Suppressor macrophage treated with lipopolysaccharide for 4 hours (primary cell): ENCODE measurements at regions not wholly inside any gene's neighbourhood (a gene's known extent, or its start where the extent isn't known, plus 50 kb on each side); places are given as distances from the start of the nearest gene placed in this dataset.
"Not testable (repeated sequence)": the region's sequence is repeated elsewhere in the genome, so short reads cannot be mapped to it uniquely, and the experiment has no call there.

Experiments
- DNase-seq: peaks from one replicate; pipeline ENCODE4 v3.0.0-alpha.2; 2020

DNA sequence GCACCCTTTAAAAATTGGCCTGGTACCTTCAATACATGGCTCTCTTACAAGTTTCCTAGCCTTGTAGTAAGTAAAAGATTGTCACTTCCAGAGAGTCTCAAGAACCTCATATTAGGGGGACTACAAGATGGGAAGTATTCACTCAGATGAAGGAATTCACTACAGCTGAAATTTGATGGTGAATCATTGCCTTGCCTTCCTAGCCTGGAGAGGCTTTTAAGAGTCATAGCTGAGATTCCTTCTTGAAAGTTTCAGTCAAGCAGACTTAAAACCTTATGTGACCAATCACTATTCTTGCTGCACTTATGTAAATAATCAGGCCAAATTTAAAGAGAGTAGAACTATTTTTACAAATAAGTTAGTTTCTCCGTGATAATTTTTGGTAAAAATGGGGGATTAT lies 451.6 kb downstream of the TRHDE start:
- DNase-seq: no peak

DNA sequence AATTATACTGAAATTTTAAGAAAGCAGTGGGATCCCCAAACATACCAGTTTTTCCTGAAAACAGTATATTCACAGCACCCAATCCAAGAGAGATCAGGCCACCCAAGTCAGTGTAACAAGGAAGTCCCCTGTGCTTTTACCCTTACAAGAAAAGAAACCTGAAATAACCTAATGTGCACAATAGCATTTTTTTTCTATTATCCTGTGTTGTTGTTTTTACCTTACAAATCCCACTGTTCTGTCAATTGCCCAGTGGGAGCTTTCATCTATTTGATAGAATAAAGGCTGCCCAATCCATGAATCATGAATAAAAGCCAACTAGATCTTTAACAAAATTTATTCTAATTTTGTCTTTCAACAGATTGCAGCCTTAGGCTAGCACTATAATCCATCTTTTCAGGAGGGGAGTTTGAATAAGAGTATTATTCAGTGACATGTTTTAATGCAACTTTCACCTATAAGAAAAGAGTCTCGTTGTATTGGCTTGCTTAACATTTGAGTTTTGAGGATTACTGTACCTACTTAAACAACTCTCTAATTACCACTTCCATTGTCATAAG lies 457.4 kb downstream of the TRHDE start:
- DNase-seq: no peak

GRCh38 chr12:72734581-72734980 lies 462.4 kb downstream of the TRHDE start:
- no peak for DNase-seq

DNA sequence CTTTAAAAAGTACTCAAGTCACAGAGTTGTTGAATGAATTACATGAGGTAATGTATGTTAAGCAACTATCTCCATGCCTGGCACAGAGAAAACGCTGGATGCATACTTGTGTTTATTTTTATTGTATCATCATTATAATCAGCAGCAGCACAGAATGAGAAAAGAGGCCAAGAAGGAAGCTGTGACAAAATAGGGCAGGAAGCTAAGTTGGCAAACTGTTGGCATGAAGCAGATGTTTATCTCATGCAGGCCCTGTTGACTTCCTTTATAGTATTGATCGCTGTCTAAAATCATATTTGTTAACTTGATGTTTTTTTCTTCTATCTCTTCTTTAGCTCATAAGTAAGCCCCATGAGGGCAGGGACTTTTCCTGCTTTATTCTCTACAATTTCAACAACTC lies 466.6 kb downstream of the TRHDE start:
- peak; percentile 13 for DNase-seq

DNA sequence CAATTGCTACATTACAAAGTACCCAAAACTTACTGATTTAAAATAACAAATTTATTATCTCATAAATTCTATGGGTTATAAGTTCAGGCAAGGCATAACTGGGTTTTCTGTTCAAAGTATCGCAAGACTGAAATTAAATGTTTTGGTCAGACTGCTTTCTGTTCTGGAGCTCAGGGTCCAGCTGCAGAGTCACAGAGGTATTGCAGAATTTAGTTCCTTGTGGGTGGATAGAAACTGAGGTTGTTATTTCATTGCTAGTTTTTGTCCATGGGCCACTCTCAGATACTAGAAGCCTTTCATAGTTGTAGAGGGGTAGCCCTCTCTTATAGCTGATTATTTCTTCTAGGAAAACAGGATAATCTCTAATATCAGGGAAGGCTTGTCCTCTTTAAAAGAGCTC lies 467.9 kb downstream of the TRHDE start:
- peak; percentile 39 for DNase-seq

DNA sequence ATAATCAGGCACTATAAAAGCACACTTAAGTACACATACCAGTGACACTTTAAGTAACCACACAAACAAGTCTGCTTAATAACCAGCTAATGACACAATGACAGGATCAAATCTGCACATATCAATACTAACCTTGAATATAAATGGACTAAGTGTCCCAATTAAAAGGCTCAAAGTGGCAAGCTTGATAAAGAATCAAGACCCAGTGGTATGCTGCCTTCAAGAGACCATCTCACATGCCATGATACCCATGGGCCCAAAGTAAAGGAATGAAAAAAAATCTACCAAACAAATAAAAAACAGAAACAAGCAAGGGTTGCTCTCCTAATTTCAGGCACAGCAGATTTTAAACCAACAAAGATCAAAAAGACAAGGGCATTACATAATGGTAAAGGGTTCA lies 470.4 kb downstream of the TRHDE start:
- no peak for DNase-seq

DNA sequence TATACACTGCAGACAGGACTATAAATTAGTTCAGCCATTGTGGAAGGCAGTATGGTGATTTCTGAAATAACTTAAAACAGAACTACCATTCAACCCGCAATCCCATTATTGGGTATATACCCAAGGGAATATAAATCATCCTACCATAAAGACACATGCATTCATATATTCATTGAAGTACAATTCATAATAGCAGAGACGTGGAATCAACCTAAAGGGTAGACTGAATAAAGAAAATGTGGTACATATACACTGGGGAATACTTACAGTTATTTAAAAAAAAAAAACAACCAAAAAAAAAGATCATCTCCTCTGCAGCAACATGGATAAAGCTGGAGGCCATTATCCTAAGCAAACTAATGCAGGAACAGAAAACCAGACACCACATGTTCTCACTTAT lies 473.9 kb downstream of the TRHDE start:
- no peak for DNase-seq

DNA sequence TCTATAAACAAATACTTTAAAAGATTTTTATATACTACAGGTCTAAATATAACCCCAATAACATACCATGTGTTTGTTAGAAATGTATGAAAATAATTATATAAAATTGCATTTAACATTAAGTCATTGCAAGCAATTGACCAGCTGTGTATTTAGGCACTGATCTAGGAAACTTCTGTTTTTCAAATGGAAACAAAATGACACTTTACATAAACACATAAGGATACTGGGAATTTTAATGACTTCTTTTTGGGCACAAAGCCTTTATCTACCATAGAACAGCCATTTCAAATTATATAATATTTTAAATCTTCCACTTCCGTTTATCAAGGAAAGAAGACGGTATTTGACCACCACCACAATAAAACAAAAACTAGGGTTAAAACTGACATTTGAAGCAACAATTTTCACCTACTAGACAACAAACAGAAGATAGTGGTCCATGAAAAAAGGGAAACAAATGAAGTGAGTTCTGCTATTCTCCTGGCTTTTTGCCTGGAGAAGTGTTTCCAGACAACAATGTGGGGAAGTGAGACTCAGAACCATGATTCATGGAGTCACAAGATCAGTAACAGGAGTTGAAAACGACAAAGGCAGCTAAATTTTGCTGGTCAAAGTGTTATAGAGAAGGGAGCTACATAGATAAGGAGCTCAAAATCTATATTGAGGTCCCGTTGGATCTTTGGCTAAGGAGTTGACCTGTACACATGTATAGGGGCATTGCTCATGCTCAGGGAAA lies 475.1 kb downstream of the TRHDE start:
- peak; percentile 89 for DNase-seq

DNA sequence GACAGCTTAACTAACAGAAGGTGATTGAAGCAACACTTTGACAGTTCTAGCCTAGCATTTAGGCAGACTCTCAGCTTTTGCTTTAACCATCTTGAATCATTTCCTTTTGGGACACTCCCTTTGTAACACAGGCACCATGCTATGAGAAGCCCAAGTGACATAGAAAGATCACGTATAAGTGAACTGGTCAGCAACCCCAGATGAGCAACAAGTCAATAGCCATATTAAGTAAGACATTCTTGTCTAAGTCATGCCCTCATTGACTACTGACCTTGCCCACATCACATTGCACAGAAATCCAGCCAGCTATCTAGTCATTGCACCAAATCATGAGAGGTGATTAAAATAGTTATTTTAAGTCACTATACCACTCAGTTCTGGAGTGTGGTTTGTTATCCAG lies 476.8 kb downstream of the TRHDE start:
- peak; percentile 80 for DNase-seq

DNA sequence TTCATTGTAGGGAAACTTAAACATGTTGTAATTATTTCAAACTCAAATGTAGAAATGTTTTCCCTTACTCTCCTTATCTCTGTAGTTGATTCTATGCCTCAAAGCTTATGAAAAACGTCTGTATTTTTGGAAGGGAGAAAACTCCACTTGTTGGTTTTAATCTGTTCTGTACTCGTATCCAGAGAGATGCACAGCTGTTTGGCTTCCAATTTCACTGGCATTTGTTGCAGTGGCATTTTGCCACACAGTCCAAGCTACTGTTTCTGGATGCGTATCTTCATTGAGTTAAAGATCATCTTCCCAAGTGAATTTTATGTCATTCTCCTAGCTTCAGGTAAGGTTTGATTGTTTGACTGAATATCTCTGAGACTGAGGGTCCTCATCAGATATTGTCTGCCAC lies 481.4 kb downstream of the TRHDE start:
- no peak for DNase-seq

DNA sequence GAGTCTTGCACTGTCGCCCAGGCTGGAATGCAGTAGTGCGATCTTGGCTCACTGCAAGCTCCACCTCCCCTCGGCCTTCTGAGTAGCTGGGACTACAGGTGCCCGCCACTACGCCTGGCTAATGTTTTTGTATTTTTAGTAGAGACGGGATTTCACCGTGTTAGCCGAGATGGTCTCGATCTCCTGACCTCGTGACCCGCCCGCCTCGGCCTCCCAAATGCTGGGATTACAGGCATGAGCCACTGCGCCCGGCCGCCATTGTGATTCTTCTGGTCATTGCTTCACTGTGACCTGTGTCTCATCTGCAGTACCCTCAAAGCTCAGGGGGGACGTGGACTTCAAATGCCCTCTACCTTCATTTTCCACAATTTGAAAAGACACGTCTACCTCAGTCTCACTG lies 481.9 kb downstream of the TRHDE start:
- not testable (repeated sequence) for DNase-seq

DNA sequence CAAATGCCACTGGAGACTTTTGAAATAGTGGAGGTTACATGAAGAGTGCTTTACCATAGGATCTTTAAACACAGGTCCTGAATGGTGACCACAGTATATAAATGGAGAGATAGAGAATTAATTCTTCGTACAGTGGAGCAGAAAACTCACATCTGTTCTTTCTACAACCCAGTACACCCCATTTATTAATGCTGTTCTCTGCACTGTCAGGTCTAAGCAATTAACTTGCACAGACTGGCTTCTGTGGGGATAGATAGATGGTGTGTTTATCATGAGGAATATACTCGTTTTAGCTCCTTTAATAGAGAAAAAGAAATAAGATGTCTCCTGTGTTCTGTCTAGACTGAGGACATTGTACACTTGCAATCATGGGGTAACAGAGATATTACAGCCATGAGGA lies 494.3 kb downstream of the TRHDE start:
- DNase-seq: no peak

DNA sequence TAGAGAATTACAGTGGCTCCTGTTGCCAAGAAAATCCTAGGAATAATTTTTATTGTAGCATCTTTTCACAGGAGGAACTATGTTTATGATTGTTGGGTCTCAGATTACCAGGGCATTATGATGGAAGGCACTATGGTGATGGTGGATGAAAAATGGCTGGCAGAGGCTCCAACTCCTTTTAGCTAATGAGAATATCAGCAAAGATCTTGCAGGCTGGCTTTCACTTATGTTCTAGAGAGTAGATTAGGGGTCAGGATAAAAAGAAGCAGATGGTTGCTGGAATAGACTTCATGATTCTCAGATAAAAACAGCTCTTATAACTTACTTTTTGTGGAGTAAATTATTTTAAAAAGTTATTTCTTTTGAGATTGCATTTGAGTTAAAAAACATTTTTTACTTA lies 501.9 kb downstream of the TRHDE start:
- no peak for DNase-seq

DNA sequence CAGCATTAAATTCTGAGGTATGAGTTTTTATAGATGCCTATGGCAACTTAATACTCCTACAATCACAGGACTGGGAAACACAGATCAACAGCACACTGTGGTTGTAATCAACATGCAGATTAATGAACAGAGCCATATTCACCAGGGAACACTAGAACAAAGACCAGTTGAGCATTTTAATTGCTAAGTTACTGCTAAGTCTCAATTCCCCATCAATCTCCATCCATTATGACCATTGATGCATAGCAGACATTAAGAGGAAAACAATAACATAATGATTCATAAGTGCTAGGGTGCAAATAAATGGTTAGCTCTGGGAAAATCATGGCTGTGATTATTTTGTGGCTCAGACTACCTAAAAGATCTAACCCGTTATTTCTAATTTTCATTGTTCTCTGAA lies 505.6 kb downstream of the TRHDE start:
- no peak for DNase-seq

- DNase-seq: no peak
Observed at GRCh38 chr12:72790273-72790672, 518.1 kb downstream of the TRHDE start.

- DNase-seq: no peak
Observed at GRCh38 chr12:72792889-72793288, 520.7 kb downstream of the TRHDE start.

DNA sequence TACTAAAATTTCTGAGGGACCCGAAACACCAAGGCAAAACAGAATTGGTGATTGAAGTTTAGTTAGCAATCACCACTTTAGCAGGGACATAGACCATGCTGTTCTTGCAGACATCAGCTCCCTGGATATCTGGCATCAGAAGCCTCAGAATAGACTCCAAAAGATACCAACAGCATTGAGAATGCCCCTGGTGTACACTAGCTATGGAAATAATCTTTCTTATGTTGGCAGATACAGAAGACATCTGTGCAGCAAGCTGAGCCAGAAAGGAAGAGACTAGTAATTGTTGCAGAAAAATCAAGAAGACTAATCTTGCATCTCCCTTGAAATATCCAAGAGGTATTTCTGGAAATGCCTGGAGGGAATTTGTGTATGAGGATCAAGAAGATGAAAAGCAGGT lies 521.6 kb downstream of the TRHDE start:
- no peak for DNase-seq

GRCh38 chr12:72815421-72815820 lies 543.3 kb downstream of the TRHDE start:
- DNase-seq: no peak

DNA sequence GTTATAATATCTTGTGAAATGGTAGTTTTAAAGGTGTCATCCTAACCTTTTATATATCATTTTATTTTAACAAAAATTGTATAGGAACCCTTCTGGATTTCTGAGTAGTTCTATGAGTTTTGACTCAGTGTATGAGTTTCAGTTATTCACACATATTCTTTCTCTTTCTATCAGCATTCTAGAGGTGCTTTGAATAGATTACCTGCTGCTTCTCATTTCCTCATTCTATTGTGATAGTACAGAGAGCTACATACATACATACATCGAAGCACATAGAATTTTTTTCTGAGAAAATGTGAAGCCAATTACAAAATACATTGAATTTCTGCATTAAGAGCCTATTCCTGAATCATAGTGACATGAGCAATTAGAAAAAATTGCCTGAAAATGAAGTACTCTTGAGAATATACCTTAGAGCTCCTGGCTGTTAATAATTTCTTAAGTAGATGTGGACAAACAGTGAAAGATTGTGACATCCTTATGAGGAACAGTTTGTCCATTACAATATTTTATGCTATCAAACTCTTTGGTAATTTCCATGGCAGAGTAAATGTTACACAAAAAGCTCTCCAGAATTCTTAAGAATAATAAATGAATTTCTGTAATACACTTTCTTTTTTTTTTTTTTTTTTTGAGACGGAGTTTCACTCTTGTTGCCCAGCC lies 556.6 kb downstream of the TRHDE start:
- DNase-seq: no peak

- no peak for DNase-seq
Observed at GRCh38 chr12:72829838-72830237, 557.7 kb downstream of the TRHDE start.

GRCh38 chr12:72832024-72832423 lies 559.9 kb downstream of the TRHDE start:
- no peak for DNase-seq

- DNase-seq: no peak
Observed at GRCh38 chr12:72836194-72836593, 564.0 kb downstream of the TRHDE start.

DNA sequence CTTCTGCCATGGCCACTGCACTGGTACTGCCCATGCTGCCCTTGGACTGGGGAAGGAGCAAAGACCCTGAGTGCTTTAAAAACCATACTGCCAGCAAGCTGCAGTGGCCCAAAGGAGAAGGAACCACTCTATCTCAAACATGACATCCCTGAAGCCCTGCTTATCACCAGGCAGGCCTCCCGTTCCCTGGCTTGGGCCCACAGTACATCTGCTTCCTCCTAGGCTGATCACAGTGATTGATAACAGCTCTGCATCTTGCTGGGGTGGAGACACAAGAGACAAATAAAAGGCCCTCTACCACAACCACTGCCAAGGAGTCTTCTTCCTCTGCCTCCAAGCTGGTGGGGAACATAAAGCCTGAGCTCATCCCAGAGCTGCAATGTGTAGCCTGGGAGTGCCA lies 567.5 kb downstream of the TRHDE start:
- DNase-seq: no peak

DNA sequence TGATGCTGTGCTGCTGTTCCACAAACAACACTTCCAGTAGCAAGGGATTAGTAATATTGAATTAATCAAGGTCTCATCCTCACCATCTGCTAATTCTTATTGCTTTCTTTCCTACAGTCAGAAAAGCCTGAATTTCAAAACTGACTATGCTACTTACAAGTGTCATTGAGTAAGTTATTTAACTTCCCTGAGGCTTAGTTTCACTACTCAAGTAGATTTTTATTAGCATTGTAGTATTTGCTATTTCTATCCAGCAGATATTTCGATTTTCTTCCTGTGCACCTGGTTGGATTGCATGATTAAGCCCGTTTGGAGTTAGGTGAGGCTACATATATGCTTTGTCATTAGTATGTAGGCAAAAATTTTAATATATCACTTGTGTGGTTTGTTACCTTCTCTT lies 591.5 kb downstream of the TRHDE start:
- no peak for DNase-seq

DNA sequence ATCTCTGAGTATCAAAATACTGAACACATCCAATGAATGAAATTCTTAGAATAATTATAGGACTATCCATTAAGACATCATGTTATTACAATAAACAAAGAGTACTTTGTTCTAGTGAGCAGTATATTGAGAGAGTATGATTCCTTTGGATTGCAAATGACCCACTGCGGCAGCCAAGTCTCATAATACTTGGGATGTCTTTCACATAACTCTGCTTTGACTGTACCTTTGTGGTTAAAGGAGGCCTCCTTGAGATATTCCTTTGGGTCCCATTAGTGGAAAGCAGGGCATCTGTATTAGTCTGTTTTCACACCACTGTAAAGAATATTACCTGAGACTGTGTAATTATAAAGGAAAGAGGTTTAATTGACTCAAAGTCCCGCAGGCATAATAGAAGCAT lies 593.8 kb downstream of the TRHDE start:
- DNase-seq: no peak
